ENCODE measurements at regions not wholly inside any gene's neighbourhood (a gene's known extent, or its start where the extent isn't known, plus 50 kb on each side); places are given as distances from the start of the nearest gene placed in this dataset.

DNA sequence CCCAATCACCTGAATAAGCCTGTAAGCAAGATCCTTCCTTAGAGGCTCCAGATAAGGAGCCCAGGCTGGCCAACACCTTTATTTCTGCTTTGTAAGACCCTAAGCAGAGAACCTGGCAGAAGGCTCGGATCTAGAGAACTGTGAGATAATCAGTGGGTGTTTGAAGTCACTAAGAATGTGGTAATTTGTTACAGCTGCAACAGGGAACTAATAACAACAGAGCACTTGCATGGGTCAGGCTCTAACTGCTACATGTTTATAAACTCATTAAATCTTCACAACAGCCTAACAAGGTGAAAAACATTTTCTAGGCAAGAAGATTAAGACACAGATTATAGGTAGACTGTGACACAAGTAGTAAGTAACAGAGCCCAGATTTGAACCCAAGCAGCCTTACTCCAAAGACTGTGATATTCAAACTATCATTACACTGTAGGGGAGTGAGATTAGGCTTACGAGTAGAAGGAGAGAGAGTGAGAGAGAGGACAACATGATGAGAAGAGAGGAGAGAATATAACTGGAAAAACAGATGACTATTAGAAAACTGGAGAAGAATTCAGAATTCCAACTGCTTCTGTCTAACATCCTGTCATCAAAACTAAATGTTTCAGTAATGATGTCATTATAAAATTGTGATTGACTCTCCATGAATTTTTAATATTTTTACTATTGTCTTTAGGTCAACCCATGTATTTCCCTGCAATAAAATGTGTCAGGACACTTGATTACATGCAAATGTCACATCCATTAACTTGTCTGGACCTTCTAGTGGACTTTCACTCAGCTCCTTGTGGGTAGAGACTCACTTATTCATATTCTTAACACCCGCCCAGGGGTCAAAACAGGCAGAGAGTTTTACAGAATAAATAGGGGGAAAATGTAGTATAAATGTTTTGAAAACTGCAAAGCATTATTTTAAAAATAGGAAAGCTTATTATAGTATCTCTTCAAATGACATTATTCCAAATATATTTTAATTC lies 290.9 kb upstream of the RGMB start:
- Histone ChIP-seq H3K36me3 (ENCODE audit: control insufficient read depth, insufficient read depth, low read length) (no peaks in the 10 kb centered on the region), H3K4me1 (ENCODE audit: control insufficient read depth, insufficient read depth, low read length) (no peaks in the 10 kb centered on the region), H3K27ac (ENCODE audit: low read length) (no peak overlapping the region), H3K4me3 (ENCODE audit: low read depth in 2 of 2, low read length in 2 of 2) (no peak overlapping the region), H3K9me3 (ENCODE audit: control insufficient read depth, insufficient read depth, low read depth, low read length) (no peaks in the 10 kb centered on the region), H3K27me3 (ENCODE audit: control insufficient read depth, insufficient read depth, low read length) (no peaks in the 10 kb centered on the region)
- ChIA-PET CTCF (no interaction called here), POLR2A (no interaction called here)
- in situ Hi-C loops (cut with HindIII; ENCODE audit: low pct_unique_long_range_greater_than_20kb, low sequenced_read_pairs): no loop called here
- intact Hi-C loops (cut with micrococcal nuclease; ENCODE audit: unreplicated experiment): no loop called here
- DNase-seq (ENCODE audit: low read depth, low spot score) (no peak), ATAC-seq (no peak)
- BruUV-seq (replicated peaks): no TSS peak
- TF ChIP-seq, protein P1, sequence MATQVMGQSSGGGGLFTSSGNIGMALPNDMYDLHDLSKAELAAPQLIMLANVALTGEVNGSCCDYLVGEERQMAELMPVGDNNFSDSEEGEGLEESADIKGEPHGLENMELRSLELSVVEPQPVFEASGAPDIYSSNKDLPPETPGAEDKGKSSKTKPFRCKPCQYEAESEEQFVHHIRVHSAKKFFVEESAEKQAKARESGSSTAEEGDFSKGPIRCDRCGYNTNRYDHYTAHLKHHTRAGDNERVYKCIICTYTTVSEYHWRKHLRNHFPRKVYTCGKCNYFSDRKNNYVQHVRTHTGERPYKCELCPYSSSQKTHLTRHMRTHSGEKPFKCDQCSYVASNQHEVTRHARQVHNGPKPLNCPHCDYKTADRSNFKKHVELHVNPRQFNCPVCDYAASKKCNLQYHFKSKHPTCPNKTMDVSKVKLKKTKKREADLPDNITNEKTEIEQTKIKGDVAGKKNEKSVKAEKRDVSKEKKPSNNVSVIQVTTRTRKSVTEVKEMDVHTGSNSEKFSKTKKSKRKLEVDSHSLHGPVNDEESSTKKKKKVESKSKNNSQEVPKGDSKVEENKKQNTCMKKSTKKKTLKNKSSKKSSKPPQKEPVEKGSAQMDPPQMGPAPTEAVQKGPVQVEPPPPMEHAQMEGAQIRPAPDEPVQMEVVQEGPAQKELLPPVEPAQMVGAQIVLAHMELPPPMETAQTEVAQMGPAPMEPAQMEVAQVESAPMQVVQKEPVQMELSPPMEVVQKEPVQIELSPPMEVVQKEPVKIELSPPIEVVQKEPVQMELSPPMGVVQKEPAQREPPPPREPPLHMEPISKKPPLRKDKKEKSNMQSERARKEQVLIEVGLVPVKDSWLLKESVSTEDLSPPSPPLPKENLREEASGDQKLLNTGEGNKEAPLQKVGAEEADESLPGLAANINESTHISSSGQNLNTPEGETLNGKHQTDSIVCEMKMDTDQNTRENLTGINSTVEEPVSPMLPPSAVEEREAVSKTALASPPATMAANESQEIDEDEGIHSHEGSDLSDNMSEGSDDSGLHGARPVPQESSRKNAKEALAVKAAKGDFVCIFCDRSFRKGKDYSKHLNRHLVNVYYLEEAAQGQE (IDR thresholded peaks at IDR 0.05; ENCODE audit: insufficient read depth in 1 of 2, low read depth in 2 of 2, low read length in 1 of 2): no peak
- TF ChIP-seq SIN3A (IDR thresholded peaks at IDR 0.05; ENCODE audit: borderline replicate concordance, insufficient read depth, low read depth, low read length): no peak
- TF ChIP-seq POLR2AphosphoS5 (IDR thresholded peaks at IDR 0.05; ENCODE audit: low read depth, low read length): no peak
- TF ChIP-seq, protein P2, sequence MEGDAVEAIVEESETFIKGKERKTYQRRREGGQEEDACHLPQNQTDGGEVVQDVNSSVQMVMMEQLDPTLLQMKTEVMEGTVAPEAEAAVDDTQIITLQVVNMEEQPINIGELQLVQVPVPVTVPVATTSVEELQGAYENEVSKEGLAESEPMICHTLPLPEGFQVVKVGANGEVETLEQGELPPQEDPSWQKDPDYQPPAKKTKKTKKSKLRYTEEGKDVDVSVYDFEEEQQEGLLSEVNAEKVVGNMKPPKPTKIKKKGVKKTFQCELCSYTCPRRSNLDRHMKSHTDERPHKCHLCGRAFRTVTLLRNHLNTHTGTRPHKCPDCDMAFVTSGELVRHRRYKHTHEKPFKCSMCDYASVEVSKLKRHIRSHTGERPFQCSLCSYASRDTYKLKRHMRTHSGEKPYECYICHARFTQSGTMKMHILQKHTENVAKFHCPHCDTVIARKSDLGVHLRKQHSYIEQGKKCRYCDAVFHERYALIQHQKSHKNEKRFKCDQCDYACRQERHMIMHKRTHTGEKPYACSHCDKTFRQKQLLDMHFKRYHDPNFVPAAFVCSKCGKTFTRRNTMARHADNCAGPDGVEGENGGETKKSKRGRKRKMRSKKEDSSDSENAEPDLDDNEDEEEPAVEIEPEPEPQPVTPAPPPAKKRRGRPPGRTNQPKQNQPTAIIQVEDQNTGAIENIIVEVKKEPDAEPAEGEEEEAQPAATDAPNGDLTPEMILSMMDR (IDR thresholded peaks at IDR 0.05): no peak
- no peak for TF ChIP-seq TCF7L2 (IDR thresholded peaks at IDR 0.05; ENCODE audit: low read depth, low read length)

DNA sequence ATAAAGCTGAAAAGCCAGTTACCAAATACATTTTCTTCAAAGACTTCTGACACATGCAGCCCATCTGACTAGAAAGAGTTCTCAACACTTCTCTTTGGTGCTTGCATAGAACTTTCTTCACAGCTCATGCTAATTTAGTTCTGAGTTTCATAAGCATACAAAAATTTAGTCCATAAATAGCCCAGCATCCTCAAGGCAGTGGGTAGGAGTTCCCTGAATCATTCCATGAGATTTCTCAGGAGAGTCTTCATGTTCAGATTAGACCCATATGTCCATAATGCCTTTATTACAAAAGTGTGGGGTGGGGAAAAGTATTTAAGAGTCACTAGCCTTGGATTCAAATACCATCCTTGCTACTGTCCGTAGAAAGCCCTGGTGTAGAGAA lies 290.2 kb upstream of the RGMB start:
- Histone ChIP-seq H3K4me3 (ENCODE audit: low read depth in 2 of 2, low read length in 2 of 2) (no peak overlapping the region), H3K27me3 (ENCODE audit: control insufficient read depth, insufficient read depth, low read length) (no peaks in the 10 kb centered on the region), H3K9me3 (ENCODE audit: control insufficient read depth, insufficient read depth, low read depth, low read length) (no peaks in the 10 kb centered on the region), H3K36me3 (ENCODE audit: control insufficient read depth, insufficient read depth, low read length) (no peaks in the 10 kb centered on the region), H3K4me1 (ENCODE audit: control insufficient read depth, insufficient read depth, low read length) (no peaks in the 10 kb centered on the region), H3K27ac (ENCODE audit: low read length) (no peak overlapping the region)
- ATAC-seq (no peak), DNase-seq (ENCODE audit: low read depth, low spot score) (no peak)
- in situ Hi-C loops (cut with HindIII; ENCODE audit: low pct_unique_long_range_greater_than_20kb, low sequenced_read_pairs) (no loop called here), intact Hi-C loops (cut with micrococcal nuclease; ENCODE audit: unreplicated experiment) (no loop called here)
- ChIA-PET CTCF (no interaction called here), POLR2A (no interaction called here)
- BruUV-seq (replicated peaks): no TSS peak
- TF ChIP-seq SIN3A (IDR thresholded peaks at IDR 0.05; ENCODE audit: borderline replicate concordance, insufficient read depth, low read depth, low read length) (no peak), TCF7L2 (IDR thresholded peaks at IDR 0.05; ENCODE audit: low read depth, low read length) (no peak), POLR2AphosphoS5 (IDR thresholded peaks at IDR 0.05; ENCODE audit: low read depth, low read length) (no peak)
- TF ChIP-seq, protein P1 (IDR thresholded peaks at IDR 0.05; ENCODE audit: insufficient read depth in 1 of 2, low read depth in 2 of 2, low read length in 1 of 2): no peak
- TF ChIP-seq, protein P2 (IDR thresholded peaks at IDR 0.05): no peak
